ENCODE measurements at regions not wholly inside any gene's neighbourhood (a gene's known extent, or its start where the extent isn't known, plus 50 kb on each side); places are given as distances from the start of the nearest gene placed in this dataset.

DNA sequence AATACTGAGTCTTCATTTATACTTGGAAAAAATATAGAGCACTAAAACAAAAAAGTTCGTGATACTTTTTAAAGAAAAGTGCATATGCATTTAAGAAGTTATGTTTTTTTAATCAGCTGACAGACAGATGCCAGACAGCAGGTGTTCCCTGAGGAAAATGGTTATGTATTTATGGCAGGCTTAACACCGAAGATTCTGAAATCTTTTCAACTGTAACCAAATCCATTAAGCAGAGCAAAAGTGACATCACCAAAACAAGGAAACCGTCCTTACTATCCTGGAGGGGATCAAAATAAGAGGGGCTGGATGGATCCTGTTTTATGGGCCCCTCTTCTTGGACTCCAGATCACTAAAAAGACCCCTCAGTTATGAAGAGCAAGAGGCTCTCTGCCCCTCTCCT is 404.9 kb upstream of the ADAMTS16 start:
- no peak for DNase-seq (ENCODE audit: extremely low spot score in 2 of 2)
- TF ChIP-seq, protein P1, sequence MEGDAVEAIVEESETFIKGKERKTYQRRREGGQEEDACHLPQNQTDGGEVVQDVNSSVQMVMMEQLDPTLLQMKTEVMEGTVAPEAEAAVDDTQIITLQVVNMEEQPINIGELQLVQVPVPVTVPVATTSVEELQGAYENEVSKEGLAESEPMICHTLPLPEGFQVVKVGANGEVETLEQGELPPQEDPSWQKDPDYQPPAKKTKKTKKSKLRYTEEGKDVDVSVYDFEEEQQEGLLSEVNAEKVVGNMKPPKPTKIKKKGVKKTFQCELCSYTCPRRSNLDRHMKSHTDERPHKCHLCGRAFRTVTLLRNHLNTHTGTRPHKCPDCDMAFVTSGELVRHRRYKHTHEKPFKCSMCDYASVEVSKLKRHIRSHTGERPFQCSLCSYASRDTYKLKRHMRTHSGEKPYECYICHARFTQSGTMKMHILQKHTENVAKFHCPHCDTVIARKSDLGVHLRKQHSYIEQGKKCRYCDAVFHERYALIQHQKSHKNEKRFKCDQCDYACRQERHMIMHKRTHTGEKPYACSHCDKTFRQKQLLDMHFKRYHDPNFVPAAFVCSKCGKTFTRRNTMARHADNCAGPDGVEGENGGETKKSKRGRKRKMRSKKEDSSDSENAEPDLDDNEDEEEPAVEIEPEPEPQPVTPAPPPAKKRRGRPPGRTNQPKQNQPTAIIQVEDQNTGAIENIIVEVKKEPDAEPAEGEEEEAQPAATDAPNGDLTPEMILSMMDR (IDR thresholded peaks at IDR 0.05) = no peak
- TF ChIP-seq POLR2AphosphoS5 (IDR thresholded peaks at IDR 0.05; ENCODE audit: insufficient read depth in 1 of 2, low read depth in 1 of 2) = no peak
- TF ChIP-seq POLR2A (IDR thresholded peaks at IDR 0.05) = no peak
- Histone ChIP-seq H3K4me3 (no peak overlapping the region), H3K4me1 (no peaks in the 10 kb centered on the region), H3K36me3 (no peaks in the 10 kb centered on the region), H3K27me3 (no peaks in the 10 kb centered on the region), H3K9me3 (no peaks in the 10 kb centered on the region), H3K27ac (no peak overlapping the region)
- intact Hi-C loops (cut with DNase I) = no loop called here

DNA sequence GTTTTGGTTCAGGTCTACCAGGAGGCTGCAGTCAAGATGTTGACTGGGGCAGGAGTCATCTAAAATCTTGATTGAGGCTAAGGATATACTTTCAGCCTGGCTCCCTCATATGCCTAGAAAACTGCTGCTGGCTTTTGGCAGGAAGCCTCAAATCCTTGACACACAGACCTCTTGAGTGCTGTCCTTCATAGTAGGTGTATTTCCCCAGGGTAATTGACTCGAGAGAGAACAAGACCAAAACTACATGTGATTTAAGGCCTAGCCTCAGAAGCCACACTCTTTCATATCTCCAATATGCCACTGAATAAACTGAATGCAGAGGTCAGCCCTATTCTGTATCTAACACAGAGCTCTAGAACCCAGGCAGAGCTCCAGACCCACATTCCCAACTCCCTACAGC is 402.3 kb upstream of the ADAMTS16 start:
- H3K36me3 ChIP-seq = no peaks in the 10 kb centered on the region
- no peaks in the 10 kb centered on the region for H3K9me3 ChIP-seq
- DNase-seq (ENCODE audit: extremely low spot score in 2 of 2) = no peak
- no peak overlapping the region for H3K4me3 ChIP-seq
- H3K4me1 ChIP-seq = no peaks in the 10 kb centered on the region
- TF ChIP-seq, protein P1 (IDR thresholded peaks at IDR 0.05) = no peak
- TF ChIP-seq POLR2A (IDR thresholded peaks at IDR 0.05) (no peak), POLR2AphosphoS5 (IDR thresholded peaks at IDR 0.05; ENCODE audit: insufficient read depth in 1 of 2, low read depth in 1 of 2) (no peak)
- intact Hi-C loops (cut with DNase I) = no loop called here
- no peak overlapping the region for H3K27ac ChIP-seq
- no peaks in the 10 kb centered on the region for H3K27me3 ChIP-seq

- H3K4me1 ChIP-seq = no peaks in the 10 kb centered on the region
- no peaks in the 10 kb centered on the region for H3K27me3 ChIP-seq
- intact Hi-C loops (cut with DNase I) = no loop called here
- no peak for DNase-seq (ENCODE audit: extremely low spot score in 2 of 2)
- H3K27ac ChIP-seq = no peak overlapping the region
- H3K4me3 ChIP-seq = no peak overlapping the region
- H3K36me3 ChIP-seq = no peaks in the 10 kb centered on the region
- no peaks in the 10 kb centered on the region for H3K9me3 ChIP-seq
- TF ChIP-seq POLR2A (IDR thresholded peaks at IDR 0.05) = no peak
- TF ChIP-seq, protein P1 (IDR thresholded peaks at IDR 0.05) = no peak
- no peak for TF ChIP-seq POLR2AphosphoS5 (IDR thresholded peaks at IDR 0.05; ENCODE audit: insufficient read depth in 1 of 2, low read depth in 1 of 2)
These were observed 401.8 kb upstream of the ADAMTS16 start for GRCh38 chr5:4738298-4738697.

DNA sequence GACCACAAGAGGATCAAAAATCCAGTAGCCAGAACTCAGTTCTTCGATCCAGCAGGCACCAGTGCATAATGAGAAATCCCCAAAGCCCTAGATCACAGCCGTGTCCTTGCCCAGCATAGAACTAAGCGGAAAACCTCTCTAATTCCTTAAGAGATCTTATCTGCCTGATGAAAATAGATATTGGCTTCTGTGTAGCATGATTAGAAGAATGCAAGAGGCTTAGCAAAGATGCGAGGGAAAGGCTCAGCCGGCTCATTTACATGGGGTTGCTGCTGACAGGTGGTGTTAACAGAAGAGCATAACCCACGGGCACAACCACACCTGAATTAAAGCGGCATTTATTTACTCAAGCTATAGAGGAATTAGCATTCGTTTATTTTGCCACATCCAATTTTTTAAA is 400.0 kb upstream of the ADAMTS16 start:
- no peaks in the 10 kb centered on the region for H3K9me3 ChIP-seq
- TF ChIP-seq POLR2A (IDR thresholded peaks at IDR 0.05) = no peak
- TF ChIP-seq, protein P1 (IDR thresholded peaks at IDR 0.05) = no peak
- no peak for TF ChIP-seq POLR2AphosphoS5 (IDR thresholded peaks at IDR 0.05; ENCODE audit: insufficient read depth in 1 of 2, low read depth in 1 of 2)
- intact Hi-C loops (cut with DNase I) = no loop called here
- H3K27ac ChIP-seq = no peak overlapping the region
- H3K36me3 ChIP-seq = no peaks in the 10 kb centered on the region
- DNase-seq (ENCODE audit: extremely low spot score in 2 of 2) = no peak
- no peak overlapping the region for H3K4me3 ChIP-seq
- H3K27me3 ChIP-seq = no peaks in the 10 kb centered on the region
- H3K4me1 ChIP-seq = no peaks in the 10 kb centered on the region

GRCh38 chr5:4758550-4758949 is 381.6 kb upstream of the ADAMTS16 start:
- no peaks in the 10 kb centered on the region for H3K9me3 ChIP-seq
- no peak for DNase-seq (ENCODE audit: extremely low spot score in 2 of 2)
- H3K4me3 ChIP-seq = no peak overlapping the region
- intact Hi-C loops (cut with DNase I) = no loop called here
- no peak overlapping the region for H3K27ac ChIP-seq
- H3K4me1 ChIP-seq = no peaks in the 10 kb centered on the region
- H3K36me3 ChIP-seq = no peaks in the 10 kb centered on the region
- TF ChIP-seq, protein P1 (IDR thresholded peaks at IDR 0.05) = no peak
- TF ChIP-seq POLR2A (IDR thresholded peaks at IDR 0.05) = no peak
- TF ChIP-seq POLR2AphosphoS5 (IDR thresholded peaks at IDR 0.05; ENCODE audit: insufficient read depth in 1 of 2, low read depth in 1 of 2) = no peak
- H3K27me3 ChIP-seq = no peaks in the 10 kb centered on the region
